ENCODE measurements at regions not wholly inside any gene's neighbourhood (a gene's known extent, or its start where the extent isn't known, plus 50 kb on each side); places are given as distances from the start of the nearest gene placed in this dataset.

DNA sequence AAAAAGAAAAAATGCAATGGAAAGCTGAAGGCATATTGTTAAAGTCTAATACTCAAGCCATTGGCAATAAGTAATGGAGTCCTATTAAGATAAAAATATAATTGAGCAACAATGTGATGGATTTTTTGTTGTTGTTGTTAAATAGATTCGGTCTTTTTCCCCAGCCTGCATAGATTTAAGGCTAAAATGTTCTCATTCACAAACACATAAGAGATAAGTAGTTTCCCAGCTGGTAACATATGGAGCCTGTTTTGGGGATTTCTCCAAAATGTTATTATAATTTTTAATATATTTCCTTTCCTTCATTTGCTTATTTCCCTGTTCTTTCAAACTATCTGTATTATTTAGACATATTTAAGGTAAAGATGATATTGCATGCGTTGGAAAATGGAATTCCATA is 1149.1 kb upstream of the PRR20A start:
- DNase-seq (ENCODE audit: low spot score), result no peak
- no peak overlapping the region for H3K4me3 ChIP-seq
- H3K79me2 ChIP-seq, result no peaks in the 10 kb centered on the region
- no peaks in the 10 kb centered on the region for H3K9me2 ChIP-seq (replicated peaks; ENCODE audit: insufficient read depth)
- no peak overlapping the region for H3K4me2 ChIP-seq
- no peak overlapping the region for H2AFZ ChIP-seq
- H3K9me3 ChIP-seq (ENCODE audit: low read depth), result no peaks in the 10 kb centered on the region
- H3K27ac ChIP-seq, result no peak overlapping the region
- no peaks in the 10 kb centered on the region for H3K27me3 ChIP-seq
- no peaks in the 10 kb centered on the region for H4K20me1 ChIP-seq (ENCODE audit: insufficient read depth, poor library complexity, severe bottlenecking)
- TF ChIP-seq, protein P1, sequence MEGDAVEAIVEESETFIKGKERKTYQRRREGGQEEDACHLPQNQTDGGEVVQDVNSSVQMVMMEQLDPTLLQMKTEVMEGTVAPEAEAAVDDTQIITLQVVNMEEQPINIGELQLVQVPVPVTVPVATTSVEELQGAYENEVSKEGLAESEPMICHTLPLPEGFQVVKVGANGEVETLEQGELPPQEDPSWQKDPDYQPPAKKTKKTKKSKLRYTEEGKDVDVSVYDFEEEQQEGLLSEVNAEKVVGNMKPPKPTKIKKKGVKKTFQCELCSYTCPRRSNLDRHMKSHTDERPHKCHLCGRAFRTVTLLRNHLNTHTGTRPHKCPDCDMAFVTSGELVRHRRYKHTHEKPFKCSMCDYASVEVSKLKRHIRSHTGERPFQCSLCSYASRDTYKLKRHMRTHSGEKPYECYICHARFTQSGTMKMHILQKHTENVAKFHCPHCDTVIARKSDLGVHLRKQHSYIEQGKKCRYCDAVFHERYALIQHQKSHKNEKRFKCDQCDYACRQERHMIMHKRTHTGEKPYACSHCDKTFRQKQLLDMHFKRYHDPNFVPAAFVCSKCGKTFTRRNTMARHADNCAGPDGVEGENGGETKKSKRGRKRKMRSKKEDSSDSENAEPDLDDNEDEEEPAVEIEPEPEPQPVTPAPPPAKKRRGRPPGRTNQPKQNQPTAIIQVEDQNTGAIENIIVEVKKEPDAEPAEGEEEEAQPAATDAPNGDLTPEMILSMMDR (IDR thresholded peaks at IDR 0.05; ENCODE audit: poor library complexity), result no peak
- TF ChIP-seq EZH2 (IDR thresholded peaks at IDR 0.05; ENCODE audit: borderline replicate concordance) (no peak), EZH2phosphoT487 (IDR thresholded peaks at IDR 0.05; ENCODE audit: low read depth, severe bottlenecking, unreplicated experiment) (no peak)
- H3K36me3 ChIP-seq (replicated peaks; ENCODE audit: insufficient read depth, low read depth), result no peaks in the 10 kb centered on the region
- WGBS (ENCODE audit: low lambda C conversion rate, missing lambda C conversion rate), result 93% methylated on average over 2 of the region's 2 CpGs
- H3K4me1 ChIP-seq (ENCODE audit: insufficient read depth), result no peaks in the 10 kb centered on the region

DNA sequence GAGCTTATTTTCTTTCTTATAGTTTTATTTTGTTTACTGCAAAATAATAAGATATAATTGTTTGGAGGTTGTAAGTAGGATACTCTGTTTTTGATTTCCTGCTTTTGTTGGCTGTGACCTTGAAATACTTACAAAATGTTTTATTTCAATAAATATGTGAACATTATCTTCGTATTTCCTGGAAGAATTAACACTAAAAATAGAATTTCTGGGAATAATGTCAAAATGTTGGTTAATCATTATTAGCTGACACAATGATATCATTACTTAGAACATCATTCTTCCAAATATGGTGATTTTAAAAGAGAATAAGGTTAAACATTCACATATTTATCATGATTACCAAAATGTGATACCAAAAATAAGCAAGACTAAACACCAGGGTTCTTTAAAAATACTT is 1148.6 kb upstream of the PRR20A start:
- 61% methylated on average over 1 of the region's 1 CpG for WGBS (ENCODE audit: low lambda C conversion rate, missing lambda C conversion rate)
- Histone ChIP-seq H3K27me3 (no peaks in the 10 kb centered on the region), H3K4me3 (no peak overlapping the region), H4K20me1 (ENCODE audit: insufficient read depth, poor library complexity, severe bottlenecking) (no peaks in the 10 kb centered on the region), H2AFZ (no peak overlapping the region), H3K9me3 (ENCODE audit: low read depth) (no peaks in the 10 kb centered on the region), H3K36me3 (replicated peaks; ENCODE audit: insufficient read depth, low read depth) (no peaks in the 10 kb centered on the region), H3K4me2 (no peak overlapping the region), H3K79me2 (no peaks in the 10 kb centered on the region), H3K27ac (no peak overlapping the region), H3K4me1 (ENCODE audit: insufficient read depth) (no peaks in the 10 kb centered on the region), H3K9me2 (replicated peaks; ENCODE audit: insufficient read depth) (no peaks in the 10 kb centered on the region)
- TF ChIP-seq, protein P1 (IDR thresholded peaks at IDR 0.05; ENCODE audit: poor library complexity), result no peak
- TF ChIP-seq EZH2phosphoT487 (IDR thresholded peaks at IDR 0.05; ENCODE audit: low read depth, severe bottlenecking, unreplicated experiment) (no peak), EZH2 (IDR thresholded peaks at IDR 0.05; ENCODE audit: borderline replicate concordance) (no peak)
- no peak for DNase-seq (ENCODE audit: low spot score)

DNA sequence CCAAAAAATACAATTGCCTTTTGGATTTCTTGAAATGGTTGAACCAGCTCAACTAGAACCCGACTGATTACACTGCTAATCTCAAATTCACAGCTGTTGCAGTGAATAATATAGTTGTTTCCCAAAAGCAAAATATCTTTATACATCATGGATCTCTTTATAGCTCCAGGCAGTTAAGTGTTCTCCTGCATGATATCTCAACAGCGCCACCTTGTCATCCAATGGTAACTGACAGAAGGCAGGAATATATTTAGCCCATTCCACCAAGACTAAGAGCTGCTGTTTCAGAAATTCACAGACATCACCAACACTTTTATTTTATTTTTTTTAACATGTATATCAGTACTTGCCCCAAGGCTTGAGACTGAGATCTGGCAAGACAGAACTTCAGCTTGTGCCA is 1141.0 kb upstream of the PRR20A start:
- H3K9me3 ChIP-seq (ENCODE audit: low read depth), result no peaks in the 10 kb centered on the region
- H3K79me2 ChIP-seq, result no peaks in the 10 kb centered on the region
- peak; percentile 8 for DNase-seq (ENCODE audit: low spot score)
- H3K4me1 ChIP-seq (ENCODE audit: insufficient read depth), result no peaks in the 10 kb centered on the region
- TF ChIP-seq EZH2phosphoT487 (IDR thresholded peaks at IDR 0.05; ENCODE audit: low read depth, severe bottlenecking, unreplicated experiment) (no peak), EZH2 (IDR thresholded peaks at IDR 0.05; ENCODE audit: borderline replicate concordance) (no peak)
- TF ChIP-seq, protein P1 (IDR thresholded peaks at IDR 0.05; ENCODE audit: poor library complexity), result no peak
- no peaks in the 10 kb centered on the region for H3K27me3 ChIP-seq
- no peaks in the 10 kb centered on the region for H3K36me3 ChIP-seq (replicated peaks; ENCODE audit: insufficient read depth, low read depth)
- 72% methylated on average over 2 of the region's 2 CpGs for WGBS (ENCODE audit: low lambda C conversion rate, missing lambda C conversion rate)
- no peak overlapping the region for H3K4me2 ChIP-seq
- H3K9me2 ChIP-seq (replicated peaks; ENCODE audit: insufficient read depth), result no peaks in the 10 kb centered on the region
- H3K27ac ChIP-seq, result no peak overlapping the region
- H4K20me1 ChIP-seq (ENCODE audit: insufficient read depth, poor library complexity, severe bottlenecking), result no peaks in the 10 kb centered on the region
- no peak overlapping the region for H3K4me3 ChIP-seq
- H2AFZ ChIP-seq, result no peak overlapping the region

DNA sequence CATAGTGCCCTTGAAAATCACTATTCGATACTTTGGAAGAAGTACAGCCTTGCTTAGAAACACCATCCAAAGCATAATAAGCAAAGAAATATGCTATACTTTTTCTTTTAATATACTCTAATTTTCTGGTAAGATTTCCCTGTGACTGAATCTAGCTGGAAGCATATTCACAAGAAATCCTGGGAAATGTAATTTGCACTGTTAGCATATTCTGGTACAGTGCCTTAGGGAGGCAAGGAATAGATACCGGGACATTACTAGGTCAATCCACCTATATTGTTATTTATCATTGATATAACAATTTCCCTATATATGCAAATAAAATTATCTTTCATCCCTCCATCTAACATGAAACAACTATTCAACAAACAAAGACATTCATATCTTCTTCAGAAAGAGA is 1131.3 kb upstream of the PRR20A start:
- no peaks in the 10 kb centered on the region for H3K9me3 ChIP-seq (ENCODE audit: low read depth)
- no peaks in the 10 kb centered on the region for H4K20me1 ChIP-seq (ENCODE audit: insufficient read depth, poor library complexity, severe bottlenecking)
- no peaks in the 10 kb centered on the region for H3K36me3 ChIP-seq (replicated peaks; ENCODE audit: insufficient read depth, low read depth)
- H3K4me1 ChIP-seq (ENCODE audit: insufficient read depth), result no peaks in the 10 kb centered on the region
- H3K79me2 ChIP-seq, result no peaks in the 10 kb centered on the region
- H3K4me3 ChIP-seq, result no peak overlapping the region
- no peak for TF ChIP-seq EZH2 (IDR thresholded peaks at IDR 0.05; ENCODE audit: borderline replicate concordance)
- no peak for TF ChIP-seq EZH2phosphoT487 (IDR thresholded peaks at IDR 0.05; ENCODE audit: low read depth, severe bottlenecking, unreplicated experiment)
- TF ChIP-seq, protein P1 (IDR thresholded peaks at IDR 0.05; ENCODE audit: poor library complexity), result no peak
- no peaks in the 10 kb centered on the region for H3K27me3 ChIP-seq
- no peak for DNase-seq (ENCODE audit: low spot score)
- H3K4me2 ChIP-seq, result no peak overlapping the region
- no peak overlapping the region for H2AFZ ChIP-seq
- 96% methylated on average over 2 of the region's 2 CpGs for WGBS (ENCODE audit: low lambda C conversion rate, missing lambda C conversion rate)
- H3K9me2 ChIP-seq (replicated peaks; ENCODE audit: insufficient read depth), result no peaks in the 10 kb centered on the region
- no peak overlapping the region for H3K27ac ChIP-seq

All from hepatocyte (in vitro differentiated cells).